SK-N-SH treated with all-trans-retinoic acid at 6 μM for 48 hours (cell line): ENCODE measurements at regions not wholly inside any gene's neighbourhood (a gene's known extent, or its start where the extent isn't known, plus 50 kb on each side); places are given as distances from the start of the nearest gene placed in this dataset.

Source experiments
- ARNTL ChIP-seq: fragments of 450-650 bp; formaldehyde crosslinking; IDR thresholded peaks from 2 replicates; pipeline ENCODE4 v1.5.0; 2020; ENCODE audit warnings: low read depth, mild to moderate bottlenecking, moderate library complexity, borderline replicate concordance
- CSDC2 ChIP-seq: fragments of 250-450 bp; sonication (Bioruptor Pico); IDR thresholded peaks from 2 replicates; pipeline ENCODE4 v1.5.0; 2020; ENCODE audit warnings: mild to moderate bottlenecking, moderate library complexity
- CSRNP3 ChIP-seq: fragments of 250-450 bp; sonication (Bioruptor Pico); IDR thresholded peaks from 2 replicates; pipeline ENCODE4 v1.5.1; 2021; ENCODE audit warnings: mild to moderate bottlenecking, moderate library complexity
- ISL1 ChIP-seq: fragments of 250-450 bp; sonication (Bioruptor Pico); IDR thresholded peaks from 2 replicates; pipeline ENCODE4 v2.1.2; 2022; ENCODE audit warnings: mild to moderate bottlenecking, moderate library complexity
- OSR1 ChIP-seq: fragments of 250-450 bp; sonication (Bioruptor Pico); IDR thresholded peaks from 2 replicates; pipeline ENCODE4 v1.8.0; 2022; ENCODE audit warnings: moderate library complexity, mild to moderate bottlenecking, inconsistent platforms
- PATZ1 ChIP-seq: fragments of 250-450 bp; sonication (Bioruptor Pico); IDR thresholded peaks from 2 replicates; pipeline ENCODE4 v1.8.0; 2020; ENCODE audit warnings: mild to moderate bottlenecking, moderate library complexity, borderline replicate concordance
- RARB ChIP-seq: fragments of 250-450 bp; sonication (Bioruptor Pico); IDR thresholded peaks from 2 replicates; pipeline ENCODE4 v1.8.0; 2021; ENCODE audit warnings: mild to moderate bottlenecking, moderate library complexity
- ZNF70 ChIP-seq: fragments of 450-650 bp; formaldehyde crosslinking; IDR thresholded peaks from 2 replicates; pipeline ENCODE4 v1.5.0; 2020; ENCODE audit warnings: mild to moderate bottlenecking, moderate library complexity
- ZNF8 ChIP-seq: fragments of 450-650 bp; formaldehyde crosslinking; IDR thresholded peaks from 2 replicates; pipeline ENCODE4 v1.5.0; 2020; ENCODE audit warnings: mild to moderate bottlenecking, moderate library complexity

- no peak for TF ChIP-seq CSRNP3
- no peak for TF ChIP-seq ISL1
- TF ChIP-seq RARB (CRISPR knock-in tag), result no peak
- no peak for TF ChIP-seq ZNF8 (CRISPR knock-in tag)
- TF ChIP-seq ZNF70 (CRISPR knock-in tag), result no peak
- TF ChIP-seq OSR1 (CRISPR knock-in tag), result no peak
- no peak for TF ChIP-seq PATZ1 (CRISPR knock-in tag)
- TF ChIP-seq CSDC2 (CRISPR knock-in tag), result no peak
- no peak for TF ChIP-seq ARNTL
Observed at GRCh38 chr10:78953113-78953798, 115.5 kb upstream of the ZMIZ1 start.
